ENCODE measurements at regions not wholly inside any gene's neighbourhood (a gene's known extent, or its start where the extent isn't known, plus 50 kb on each side); places are given as distances from the start of the nearest gene placed in this dataset.
"Not testable (repeated sequence)": the region's sequence is repeated elsewhere in the genome, so short reads cannot be mapped to it uniquely, and the experiment has no call there.

DNA sequence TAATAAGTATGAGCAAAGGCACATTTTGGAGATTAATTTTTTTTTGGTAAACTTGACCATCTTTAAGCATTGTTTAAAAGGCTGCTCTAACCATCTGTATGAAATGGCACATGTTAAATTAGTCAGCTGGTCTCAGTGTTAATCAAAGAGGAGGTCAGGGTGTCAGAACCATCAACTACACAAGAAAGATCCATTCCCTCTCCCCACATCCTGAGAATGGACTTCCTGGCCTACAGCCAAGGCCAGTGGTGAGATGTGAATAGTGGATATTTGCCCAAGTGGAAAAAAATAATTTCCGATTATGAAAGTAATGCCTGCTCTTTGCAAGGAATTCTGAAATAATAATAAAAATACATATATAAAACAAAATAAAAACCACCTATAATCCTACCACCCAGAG lies 641.7 kb downstream of the NR2F2 start:
- no peak overlapping the region for H3K4me3 ChIP-seq
- no peaks in the 10 kb centered on the region for H3K4me1 ChIP-seq
- H3K27ac ChIP-seq, result no peak overlapping the region
- 24 to 42% methylated on average over 1 of the region's 1 CpG for WGBS, 2 donors
- ATAC-seq (ENCODE audit: low FRiP score in 2 of 2), result no peak
- H3K36me3 ChIP-seq, result no peaks in the 10 kb centered on the region
- no peak for DNase-seq
- no peaks in the 10 kb centered on the region for H3K27me3 ChIP-seq
- H3K9me3 ChIP-seq, result no peaks in the 10 kb centered on the region
- TF ChIP-seq CTCF (IDR thresholded peaks at IDR 0.05), result no peak
- no peak for TF ChIP-seq POLR2A (IDR thresholded peaks at IDR 0.05)
- no peak for TF ChIP-seq POLR2AphosphoS5 (IDR thresholded peaks at IDR 0.05)

DNA sequence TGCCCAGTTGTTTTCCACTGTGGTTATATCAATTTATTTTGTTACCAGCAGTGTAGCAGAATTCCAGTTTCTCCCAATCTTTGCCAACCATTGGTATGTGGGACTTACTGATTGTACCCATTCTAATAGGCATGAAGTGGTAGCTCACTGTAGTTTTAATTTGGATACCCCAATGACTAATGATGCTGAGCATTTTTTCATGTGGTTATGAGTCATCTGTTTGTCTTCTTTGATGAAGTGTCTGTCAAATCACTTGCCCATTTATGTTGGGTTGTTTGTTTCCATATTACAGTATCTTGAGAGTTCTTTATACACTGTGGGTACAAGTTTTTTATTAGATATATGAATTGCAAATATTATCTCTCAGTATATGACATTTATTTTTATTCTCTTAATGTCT lies 644.3 kb downstream of the NR2F2 start:
- Histone ChIP-seq H3K4me1 (no peaks in the 10 kb centered on the region), H3K9me3 (no peaks in the 10 kb centered on the region), H3K36me3 (no peaks in the 10 kb centered on the region), H3K27ac (no peak overlapping the region), H3K27me3 (no peaks in the 10 kb centered on the region), H3K4me3 (no peak overlapping the region)
- DNase-seq (no peak), ATAC-seq (ENCODE audit: low FRiP score in 2 of 2) (no peak)
- TF ChIP-seq POLR2A (IDR thresholded peaks at IDR 0.05), result no peak
- TF ChIP-seq EP300 (IDR thresholded peaks at IDR 0.05), result no peak
- TF ChIP-seq POLR2AphosphoS5 (IDR thresholded peaks at IDR 0.05), result no peak
- TF ChIP-seq CTCF (IDR thresholded peaks at IDR 0.05), result no peak

DNA sequence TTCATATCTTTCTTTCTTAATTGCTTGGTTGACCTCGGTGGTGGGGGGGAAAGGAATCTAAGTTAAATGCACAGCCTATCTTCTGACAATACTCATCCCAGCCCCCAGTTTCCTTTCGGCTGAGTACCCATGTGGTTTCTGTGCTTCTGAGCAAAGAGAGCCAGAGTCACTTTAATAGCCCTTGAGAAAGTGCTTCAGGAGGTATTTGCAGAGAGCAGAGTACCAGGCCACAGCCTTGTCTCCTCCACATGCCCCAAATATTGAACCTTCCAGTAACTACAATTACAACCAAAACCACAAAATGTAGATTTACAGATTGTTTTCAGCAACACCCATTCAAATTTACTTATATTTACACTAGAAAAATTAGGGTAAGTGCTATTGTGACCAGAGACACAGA lies 647.4 kb downstream of the NR2F2 start:
- H3K36me3 ChIP-seq, result no peaks in the 10 kb centered on the region
- ATAC-seq (ENCODE audit: low FRiP score in 2 of 2), result no peak
- H3K9me3 ChIP-seq, result no peaks in the 10 kb centered on the region
- H3K4me1 ChIP-seq, result no peaks in the 10 kb centered on the region
- H3K27ac ChIP-seq, result no peak overlapping the region
- no peak overlapping the region for H3K4me3 ChIP-seq
- TF ChIP-seq POLR2AphosphoS5 (IDR thresholded peaks at IDR 0.05), result no peak
- TF ChIP-seq POLR2A (IDR thresholded peaks at IDR 0.05), result no peak
- no peak for TF ChIP-seq EP300 (IDR thresholded peaks at IDR 0.05)
- no peak for TF ChIP-seq CTCF (IDR thresholded peaks at IDR 0.05)
- no peaks in the 10 kb centered on the region for H3K27me3 ChIP-seq
- DNase-seq, result no peak
- 20 to 26% methylated on average over 2 of the region's 2 CpGs for WGBS, 2 donors

- DNase-seq (no peak), ATAC-seq (ENCODE audit: low FRiP score in 2 of 2) (no peak)
- H3K4me3 ChIP-seq, result no peak overlapping the region
- no peaks in the 10 kb centered on the region for H3K27me3 ChIP-seq
- H3K9me3 ChIP-seq, result no peaks in the 10 kb centered on the region
- no peak overlapping the region for H3K27ac ChIP-seq
- H3K36me3 ChIP-seq, result no peaks in the 10 kb centered on the region
- no peak for TF ChIP-seq CTCF (IDR thresholded peaks at IDR 0.05)
- TF ChIP-seq POLR2AphosphoS5 (IDR thresholded peaks at IDR 0.05), result no peak
- TF ChIP-seq EP300 (IDR thresholded peaks at IDR 0.05), result no peak
- no peak for TF ChIP-seq POLR2A (IDR thresholded peaks at IDR 0.05)
- H3K4me1 ChIP-seq, result no peaks in the 10 kb centered on the region
- 50 to 54% methylated on average over 5 of the region's 5 CpGs for WGBS, 2 donors
Measured at GRCh38 chr15:96978937-96979473, 648.5 kb downstream of the NR2F2 start.

DNA sequence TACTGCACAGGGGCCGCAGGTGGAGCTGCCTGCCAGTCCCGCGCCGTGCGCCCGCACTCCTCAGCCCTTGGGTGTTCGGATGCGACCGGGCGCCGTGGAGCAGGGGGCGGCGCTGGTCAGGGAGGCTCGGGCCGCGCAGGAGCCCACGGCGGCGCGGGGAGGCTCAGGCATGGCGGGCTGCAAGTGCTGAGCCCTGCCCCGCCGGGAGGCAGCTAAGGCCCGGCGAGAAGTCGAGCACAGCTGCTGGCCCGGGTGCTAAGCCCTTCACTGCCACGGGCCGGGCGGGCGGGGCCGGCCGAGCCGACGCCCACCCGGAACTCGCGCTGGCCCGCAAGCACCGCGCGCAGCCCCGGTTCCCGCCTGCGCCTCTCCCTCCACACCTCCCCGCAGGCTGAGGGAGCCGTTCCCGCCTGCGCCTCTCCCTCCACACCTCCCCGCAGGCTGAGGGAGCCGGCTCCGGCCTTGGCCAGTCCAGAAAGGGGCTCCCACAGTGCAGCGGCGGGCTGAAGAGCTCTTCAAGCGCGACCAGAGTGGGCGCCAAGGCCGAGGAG lies 653.7 kb downstream of the NR2F2 start:
- not testable (repeated sequence) for ATAC-seq (ENCODE audit: low FRiP score in 2 of 2); H3K27ac ChIP-seq; H3K4me1 ChIP-seq; H3K9me3 ChIP-seq; H3K27me3 ChIP-seq; H3K4me3 ChIP-seq; H3K36me3 ChIP-seq
- WGBS, 2 donors, result 96% methylated on average over 39 to 57 of the region's 58 CpGs
- peak in 1 of 2 donors; percentile 79 for DNase-seq
